Transverse colon (tissue), 4 donors: ENCODE measurements at regions not wholly inside any gene's neighbourhood (a gene's known extent, or its start where the extent isn't known, plus 50 kb on each side); places are given as distances from the start of the nearest gene placed in this dataset.

ENCODE experiments used
- DNase-seq: peaks from one replicate; pipeline ENCODE4 v3.0.0-alpha.2; 2019
- H3K27ac ChIP-seq, 4 donors: fragments of 200-600 bp; sonication (generic); 2 replicates each; pipeline ENCODE4 v1.5.1; 2016 to 2018; ENCODE audit warnings: inconsistent platforms in 4 of 4
- H3K27me3 ChIP-seq: fragments of 200-600 bp; sonication (generic); 2 replicates; pipeline ENCODE4 v1.5.1; 2017; ENCODE audit warnings: inconsistent platforms
- H3K36me3 ChIP-seq, 4 donors: fragments of 200-600 bp; sonication (generic); 2 replicates each; pipeline ENCODE4 v1.5.1; 2017 to 2019; ENCODE audit warnings: inconsistent platforms in 4 of 4
- H3K4me1 ChIP-seq, 4 donors: fragments of 200-600 bp; sonication (generic); 2 replicates each; pipeline ENCODE4 v1.5.1; 2017 to 2020; ENCODE audit warnings: inconsistent platforms in 4 of 4
- H3K4me3 ChIP-seq, 4 donors: fragments of 200-600 bp; sonication (generic); 1 replicate in 1 of 4; 2 replicates in 3 of 4; pipeline versions ENCODE4 v1.5.1 to v1.6.1; 2017 to 2019; ENCODE audit warnings: inconsistent platforms in 4 of 4
- H3K9me3 ChIP-seq, 2 donors: fragments of 200-600 bp; sonication (generic); 2 replicates each; pipeline ENCODE4 v1.5.1; 2017 to 2019; ENCODE audit warnings: inconsistent platforms in 2 of 2
- EP300 ChIP-seq: sonication (generic); formaldehyde crosslinking; IDR thresholded peaks from one replicate; pipeline ENCODE4 v1.6.1; 2017; ENCODE audit warnings: antibody characterized with exemption, low read depth
- POLR2A ChIP-seq: fragments of 450-650 bp; IDR thresholded peaks from one replicate; pipeline ENCODE4 v1.6.1; 2016; ENCODE audit warnings: antibody characterized with exemption, mild to moderate bottlenecking, moderate library complexity
- POLR2AphosphoS5 ChIP-seq, 3 donors: sonication (generic); formaldehyde crosslinking; IDR thresholded peaks; one replicate each; pipeline ENCODE4 v1.6.1; 2016; ENCODE audit warnings: antibody characterized with exemption in 3 of 3
- WGBS, 2 donors: methylation state at CpG; one replicate each; pipeline ENCODE4 v1.1.5; 2018; ENCODE audit warnings: low coverage in 1 of 2; 5-methylcytosine and 5-hydroxymethylcytosine counted together
- in situ Hi-C, 4 donors: fragments of 200-750 bp; cut with MboI; loops; one replicate each; pipeline versions ENCODE4 v1.15.0 to v1.15.1; 2017; ENCODE audit warnings: low sequenced_read_pairs in 3 of 4, low pct_ligation_motif_present in 1 of 4, low pct_unique_long_range_greater_than_20kb in 1 of 4
- intact Hi-C: fragments of 100-400 bp; cut with DNase I; formaldehyde crosslinking; loops from one replicate; pipeline ENCODE4 v1.15.1; 2023; ENCODE audit warnings: low total_unique reads
- TF ChIP-seq, protein P1 (sequence below), 5 experiments: fragments of 200-600 bp in 3 of 5; fragments of 450-650 bp in 2 of 5; sonication (generic) in 3 of 5; IDR thresholded peaks; 1 replicate in 2 of 5; 2 replicates in 3 of 5; pipeline ENCODE4 v1.5.1; 2016 to 2017; ENCODE audit warnings: antibody characterized with exemption in 5 of 5, inconsistent platforms in 3 of 5, mild to moderate bottlenecking in 2 of 5, moderate library complexity in 1 of 5

GRCh38 chr10:111273635-111274034, 196.8 kb downstream of the ADRA2A start:
- Histone ChIP-seq H3K27me3 (no peaks in the 10 kb centered on the region), H3K36me3 (no peaks in the 10 kb centered on the region), H3K4me3 (no peak overlapping the region), H3K9me3 (no peaks in the 10 kb centered on the region), H3K27ac (no peak overlapping the region), H3K4me1 (no peaks in the 10 kb centered on the region)
- DNase-seq, result no peak
- intact Hi-C loops, result no loop called here
- in situ Hi-C loops, result no loop called here
- 36 to 50% methylated on average over 2 of the region's 2 CpGs for WGBS, 2 donors
- TF ChIP-seq EP300 (no peak), POLR2AphosphoS5 (IDR thresholded peaks at IDR 0.05) (no peak), POLR2A (no peak)
- TF ChIP-seq, protein P1, sequence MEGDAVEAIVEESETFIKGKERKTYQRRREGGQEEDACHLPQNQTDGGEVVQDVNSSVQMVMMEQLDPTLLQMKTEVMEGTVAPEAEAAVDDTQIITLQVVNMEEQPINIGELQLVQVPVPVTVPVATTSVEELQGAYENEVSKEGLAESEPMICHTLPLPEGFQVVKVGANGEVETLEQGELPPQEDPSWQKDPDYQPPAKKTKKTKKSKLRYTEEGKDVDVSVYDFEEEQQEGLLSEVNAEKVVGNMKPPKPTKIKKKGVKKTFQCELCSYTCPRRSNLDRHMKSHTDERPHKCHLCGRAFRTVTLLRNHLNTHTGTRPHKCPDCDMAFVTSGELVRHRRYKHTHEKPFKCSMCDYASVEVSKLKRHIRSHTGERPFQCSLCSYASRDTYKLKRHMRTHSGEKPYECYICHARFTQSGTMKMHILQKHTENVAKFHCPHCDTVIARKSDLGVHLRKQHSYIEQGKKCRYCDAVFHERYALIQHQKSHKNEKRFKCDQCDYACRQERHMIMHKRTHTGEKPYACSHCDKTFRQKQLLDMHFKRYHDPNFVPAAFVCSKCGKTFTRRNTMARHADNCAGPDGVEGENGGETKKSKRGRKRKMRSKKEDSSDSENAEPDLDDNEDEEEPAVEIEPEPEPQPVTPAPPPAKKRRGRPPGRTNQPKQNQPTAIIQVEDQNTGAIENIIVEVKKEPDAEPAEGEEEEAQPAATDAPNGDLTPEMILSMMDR (IDR thresholded peaks at IDR 0.05), result no peak

DNA sequence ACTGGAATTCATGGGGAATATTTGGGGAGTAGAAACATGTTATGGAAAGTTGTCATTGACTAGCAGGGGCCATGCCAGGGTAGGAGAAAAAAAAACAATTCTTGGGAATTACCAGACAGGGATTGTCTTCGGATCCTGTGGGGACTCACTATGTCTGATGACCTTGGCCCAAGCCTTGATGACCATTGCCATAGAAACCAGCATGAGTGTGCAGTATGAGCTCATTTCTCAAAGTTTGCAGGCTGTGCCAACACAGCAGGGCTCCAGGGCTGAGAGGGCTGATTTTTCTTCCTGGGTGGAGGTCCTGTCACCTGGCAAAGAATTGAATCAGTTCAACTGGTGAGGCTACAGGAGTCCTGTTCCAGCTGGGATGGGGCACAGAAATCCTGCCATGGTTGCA, 198.3 kb downstream of the ADRA2A start:
- Histone ChIP-seq H3K27me3 (no peaks in the 10 kb centered on the region), H3K4me3 (no peak overlapping the region), H3K4me1 (no peaks in the 10 kb centered on the region), H3K9me3 (no peaks in the 10 kb centered on the region), H3K36me3 (no peaks in the 10 kb centered on the region), H3K27ac (no peak overlapping the region)
- intact Hi-C loops, result no loop called here
- 50 to 78% methylated on average over 1 of the region's 1 CpG for WGBS, 2 donors
- TF ChIP-seq EP300 (no peak), POLR2A (no peak), POLR2AphosphoS5 (IDR thresholded peaks at IDR 0.05) (no peak)
- TF ChIP-seq, protein P1 (IDR thresholded peaks at IDR 0.05), result no peak
- in situ Hi-C loops, result no loop called here
- DNase-seq, result no peak

GRCh38 chr10:111277661-111278060, 200.8 kb downstream of the ADRA2A start:
- Histone ChIP-seq H3K9me3 (no peaks in the 10 kb centered on the region), H3K27me3 (no peaks in the 10 kb centered on the region), H3K4me3 (no peak overlapping the region), H3K4me1 (no peaks in the 10 kb centered on the region), H3K27ac (no peak overlapping the region), H3K36me3 (no peaks in the 10 kb centered on the region)
- 43 to 72% methylated on average over 1 to 6 of the region's 6 CpGs for WGBS, 2 donors
- no peak for DNase-seq
- TF ChIP-seq, protein P1 (IDR thresholded peaks at IDR 0.05), result no peak
- TF ChIP-seq POLR2AphosphoS5 (IDR thresholded peaks at IDR 0.05) (no peak), EP300 (no peak), POLR2A (no peak)
- in situ Hi-C loops, result no loop called here
- intact Hi-C loops, result no loop called here

- no peak overlapping the region for H3K4me3 ChIP-seq
- 59 to 84% methylated on average over 3 of the region's 3 CpGs for WGBS, 2 donors
- H3K27ac ChIP-seq, result no peak overlapping the region
- DNase-seq, result no peak
- H3K27me3 ChIP-seq, result no peaks in the 10 kb centered on the region
- no peaks in the 10 kb centered on the region for H3K9me3 ChIP-seq
- in situ Hi-C loops (no loop called here), intact Hi-C loops (no loop called here)
- no peaks in the 10 kb centered on the region for H3K36me3 ChIP-seq
- TF ChIP-seq POLR2A (no peak), EP300 (no peak), POLR2AphosphoS5 (IDR thresholded peaks at IDR 0.05) (no peak)
- TF ChIP-seq, protein P1 (IDR thresholded peaks at IDR 0.05), result no peak
- H3K4me1 ChIP-seq, result no peaks in the 10 kb centered on the region
Observed at GRCh38 chr10:111278266-111278665, 201.4 kb downstream of the ADRA2A start.
